ENCODE measurements at regions not wholly inside any gene's neighbourhood (a gene's known extent, or its start where the extent isn't known, plus 50 kb on each side); places are given as distances from the start of the nearest gene placed in this dataset.

DNA sequence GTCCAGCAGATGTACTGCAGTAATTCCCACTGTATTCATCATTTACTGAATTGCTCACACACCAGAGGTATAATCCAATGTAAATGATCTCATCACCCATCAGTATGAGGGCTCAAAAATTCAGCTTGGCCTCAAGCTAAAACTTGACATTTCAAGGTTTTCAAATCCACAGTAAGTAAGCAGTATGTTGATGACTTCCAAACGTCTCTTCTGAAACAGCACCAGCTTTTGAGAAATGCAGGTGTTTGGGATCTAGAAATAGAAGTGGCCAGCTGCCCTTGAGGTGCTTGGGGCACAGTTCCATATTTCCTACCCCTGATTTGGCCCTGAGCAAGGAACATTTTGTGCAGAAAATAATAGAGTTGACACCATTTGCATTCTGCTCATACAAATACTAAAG, 388.0 kb upstream of the TUSC1 start:
- Histone ChIP-seq H3K4me3 (ENCODE audit: low read depth in 2 of 2, low read length in 2 of 2) (no peak overlapping the region), H3K36me3 (ENCODE audit: control insufficient read depth, insufficient read depth, low read length) (no peaks in the 10 kb centered on the region), H3K27me3 (ENCODE audit: control insufficient read depth, insufficient read depth, low read length) (no peaks in the 10 kb centered on the region), H3K9me3 (ENCODE audit: control insufficient read depth, insufficient read depth, low read depth, low read length) (no peaks in the 10 kb centered on the region), H3K4me1 (ENCODE audit: control insufficient read depth, insufficient read depth, low read length) (no peaks in the 10 kb centered on the region), H3K27ac (ENCODE audit: low read length) (no peak overlapping the region)
- CTCF ChIA-PET, result no interaction called here
- POLR2A ChIA-PET, result no interaction called here
- no peak for TF ChIP-seq REST (IDR thresholded peaks at IDR 0.05; ENCODE audit: insufficient read depth in 1 of 2, low read depth in 2 of 2, low read length in 1 of 2)
- no peak for TF ChIP-seq SIN3A (IDR thresholded peaks at IDR 0.05; ENCODE audit: borderline replicate concordance, insufficient read depth, low read depth, low read length)
- no peak for TF ChIP-seq CTCF (IDR thresholded peaks at IDR 0.05)
- TF ChIP-seq TCF7L2 (IDR thresholded peaks at IDR 0.05; ENCODE audit: low read depth, low read length), result no peak
- TF ChIP-seq POLR2AphosphoS5 (IDR thresholded peaks at IDR 0.05; ENCODE audit: low read depth, low read length), result no peak
- in situ Hi-C loops (cut with HindIII; ENCODE audit: low pct_unique_long_range_greater_than_20kb, low sequenced_read_pairs), result no loop called here
- BruUV-seq (replicated peaks), result no TSS peak
- no peak for DNase-seq (ENCODE audit: low read depth, low spot score)
- ATAC-seq, result no peak
- intact Hi-C loops (cut with micrococcal nuclease; ENCODE audit: unreplicated experiment), result no loop called here

DNA sequence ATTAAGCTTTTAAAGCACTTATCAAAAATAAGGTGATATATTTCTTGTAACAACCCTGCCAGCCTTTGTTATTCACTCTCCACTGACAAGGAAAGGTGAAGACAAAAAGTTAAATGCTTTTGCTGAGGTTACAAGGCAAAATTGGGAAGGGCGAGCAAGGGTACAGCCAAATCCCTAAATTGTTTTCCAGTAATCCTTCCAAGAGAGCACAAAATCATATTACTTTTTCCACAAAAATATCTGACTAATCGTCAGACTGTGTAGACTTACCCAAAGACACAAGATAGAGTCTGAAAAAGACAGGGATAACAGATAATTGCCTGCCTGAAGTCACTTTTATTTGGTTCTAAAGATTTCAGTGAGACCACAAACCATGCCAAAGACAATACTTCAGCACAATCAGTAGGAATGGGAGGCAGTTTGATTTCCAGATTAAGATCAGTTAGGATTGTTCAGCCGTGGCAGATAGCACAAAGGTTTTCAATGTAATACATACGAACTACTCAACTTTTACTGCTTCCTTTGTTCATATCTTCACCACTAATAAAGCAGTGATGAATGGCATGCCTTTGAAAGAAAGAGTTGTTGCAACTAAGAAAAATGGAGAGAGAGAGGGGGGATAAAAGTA, 383.8 kb upstream of the TUSC1 start:
- Histone ChIP-seq H3K9me3 (ENCODE audit: control insufficient read depth, insufficient read depth, low read depth, low read length) (no peaks in the 10 kb centered on the region), H3K4me3 (ENCODE audit: low read depth in 2 of 2, low read length in 2 of 2) (no peak overlapping the region), H3K27ac (ENCODE audit: low read length) (no peak overlapping the region), H3K4me1 (ENCODE audit: control insufficient read depth, insufficient read depth, low read length) (no peaks in the 10 kb centered on the region), H3K36me3 (ENCODE audit: control insufficient read depth, insufficient read depth, low read length) (no peaks in the 10 kb centered on the region), H3K27me3 (ENCODE audit: control insufficient read depth, insufficient read depth, low read length) (no peaks in the 10 kb centered on the region)
- BruUV-seq (replicated peaks), result no TSS peak
- ChIA-PET POLR2A (no interaction called here), CTCF (no interaction called here)
- ATAC-seq, result no peak
- intact Hi-C loops (cut with micrococcal nuclease; ENCODE audit: unreplicated experiment), result no loop called here
- TF ChIP-seq POLR2AphosphoS5 (IDR thresholded peaks at IDR 0.05; ENCODE audit: low read depth, low read length) (no peak), SIN3A (IDR thresholded peaks at IDR 0.05; ENCODE audit: borderline replicate concordance, insufficient read depth, low read depth, low read length) (no peak), CTCF (IDR thresholded peaks at IDR 0.05) (no peak), REST (IDR thresholded peaks at IDR 0.05; ENCODE audit: insufficient read depth in 1 of 2, low read depth in 2 of 2, low read length in 1 of 2) (no peak), TCF7L2 (IDR thresholded peaks at IDR 0.05; ENCODE audit: low read depth, low read length) (no peak)
- DNase-seq (ENCODE audit: low read depth, low spot score), result no peak
- in situ Hi-C loops (cut with HindIII; ENCODE audit: low pct_unique_long_range_greater_than_20kb, low sequenced_read_pairs), result no loop called here
